ENCODE measurements at regions not wholly inside any gene's neighbourhood (a gene's known extent, or its start where the extent isn't known, plus 50 kb on each side); places are given as distances from the start of the nearest gene placed in this dataset.

- TF ChIP-seq EZH2 (IDR thresholded peaks at IDR 0.05; ENCODE audit: insufficient read depth, poor library complexity, severe bottlenecking) (no peak), EZH2phosphoT487 (IDR thresholded peaks at IDR 0.05; ENCODE audit: insufficient read depth, low read depth) (no peak)
Measured at GRCh38 chr1:87264976-87265375, 63.7 kb upstream of the LMO4 start.

Data from GM23248 (cell line).